ENCODE measurements at regions not wholly inside any gene's neighbourhood (a gene's known extent, or its start where the extent isn't known, plus 50 kb on each side); places are given as distances from the start of the nearest gene placed in this dataset.
A peak's percentile ranks its signal among the peaks of the same experiment; 100 is the strongest.

DNA sequence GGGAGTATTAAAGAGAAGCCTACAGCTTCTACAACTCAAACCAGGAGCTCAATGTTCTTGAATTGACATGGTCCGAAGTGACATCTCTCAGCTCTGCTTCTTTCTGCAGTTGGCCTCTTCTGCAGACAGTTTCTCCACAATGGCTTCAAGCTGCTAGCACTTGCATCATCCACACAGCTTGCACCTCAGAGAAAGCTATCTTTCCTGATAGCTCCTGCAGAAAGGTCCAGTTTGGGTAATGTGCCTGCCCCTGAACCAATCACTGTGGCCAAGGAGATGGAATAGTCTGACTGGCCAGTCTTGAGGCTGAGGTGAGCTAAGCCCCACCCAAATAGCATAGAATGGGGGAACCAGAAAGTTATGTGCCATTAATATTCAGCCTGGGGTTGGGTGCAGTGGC lies 95.8 kb upstream of the ABCA1 start:
- no peak for DNase-seq

DNA sequence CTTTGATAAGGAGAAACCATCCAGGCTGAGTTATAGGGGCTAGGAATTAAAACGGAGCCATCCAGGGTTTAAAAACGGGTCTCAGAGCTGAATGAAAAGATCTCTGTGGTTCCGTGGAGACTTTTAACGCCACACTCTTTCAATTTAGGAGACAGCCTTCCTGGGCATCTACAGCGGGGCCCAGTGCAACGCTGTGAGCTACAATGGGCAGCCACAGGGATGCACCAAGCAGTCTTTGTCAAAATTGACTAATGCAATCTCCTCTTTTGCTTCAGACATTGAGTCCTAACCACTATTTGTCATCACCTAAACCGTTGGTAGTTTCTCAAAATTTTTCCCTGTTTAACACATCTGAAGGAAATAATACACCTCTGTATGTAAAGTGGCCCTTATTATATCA lies 96.6 kb upstream of the ABCA1 start:
- DNase-seq = no peak

DNA sequence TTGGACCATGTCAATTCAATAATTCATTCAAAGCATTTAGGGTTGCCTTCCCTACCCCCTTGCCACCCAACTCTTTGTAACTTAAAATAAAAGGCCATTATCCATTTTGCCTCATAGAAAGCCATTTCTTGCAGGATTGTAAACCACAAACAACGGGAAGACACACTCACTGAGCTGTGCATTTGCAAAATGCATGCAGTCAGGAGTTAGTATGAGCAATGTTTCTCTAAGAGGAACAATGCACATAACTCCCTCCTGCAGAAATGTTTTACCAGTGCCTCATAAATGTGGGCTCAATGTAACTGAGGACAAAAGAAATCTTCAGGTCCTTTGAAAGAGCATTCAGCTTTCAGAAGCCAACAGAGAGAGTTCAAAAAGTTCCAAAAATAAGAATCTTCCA lies 98.5 kb upstream of the ABCA1 start:
- peak; percentile 69 for DNase-seq

DNA sequence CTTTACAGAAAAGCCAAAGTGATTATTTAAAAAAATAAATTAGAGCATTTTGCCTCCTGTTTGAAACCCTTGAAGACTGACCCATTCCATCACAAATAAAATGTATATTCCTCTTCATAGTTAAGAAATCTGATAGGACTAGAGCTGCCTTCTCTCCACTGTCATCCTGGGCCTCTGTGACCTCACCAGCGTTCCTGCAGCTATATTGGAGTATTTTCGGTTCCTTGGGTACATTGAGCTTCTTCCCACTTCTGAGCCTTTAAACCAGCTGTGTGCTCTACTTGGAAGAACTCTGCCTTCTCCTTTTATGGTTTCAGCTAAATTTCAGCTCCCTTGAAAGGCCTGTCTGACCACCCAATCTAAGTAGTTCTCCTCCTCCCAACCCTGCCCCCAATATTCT lies 99.1 kb upstream of the ABCA1 start:
- peak; percentile 23 for DNase-seq

DNA sequence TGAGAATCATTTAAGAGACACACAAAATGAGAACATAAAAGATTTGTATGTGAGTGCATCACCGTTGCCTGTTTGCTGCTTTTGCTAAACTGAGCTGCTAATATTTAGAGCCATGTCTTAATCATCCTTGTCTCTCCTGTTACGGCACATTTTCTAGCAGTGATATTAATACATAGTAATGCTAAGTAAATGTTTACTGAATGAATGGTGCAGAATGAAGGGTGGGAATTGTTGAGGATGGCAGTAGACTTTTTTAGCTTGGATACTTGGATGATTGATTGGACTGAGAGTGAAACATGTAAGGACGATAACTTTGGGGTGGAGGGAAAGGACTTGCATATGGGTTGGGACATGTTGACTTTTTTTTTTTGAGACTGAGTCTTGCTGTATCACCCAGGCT lies 102.3 kb upstream of the ABCA1 start:
- no peak for DNase-seq

DNA sequence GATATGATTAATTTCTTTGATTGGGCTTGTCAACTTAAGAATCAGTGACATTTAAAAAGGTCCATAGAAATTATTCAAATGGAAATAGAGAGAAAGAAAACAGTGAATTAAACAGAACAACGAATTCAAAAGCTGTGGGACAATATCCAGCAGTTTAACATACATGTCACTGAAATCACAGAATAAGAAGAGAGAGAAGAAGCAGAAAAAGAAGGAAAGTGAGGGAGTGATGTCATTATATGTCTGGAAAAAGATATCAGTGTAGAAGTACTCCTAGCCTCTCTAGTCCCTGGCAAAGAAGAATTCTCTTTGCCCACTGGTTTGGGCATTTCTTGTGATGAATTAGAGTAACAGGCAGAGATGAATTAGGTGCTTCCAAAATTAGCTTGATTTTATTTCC lies 109.2 kb upstream of the ABCA1 start:
- DNase-seq = no peak

DNA sequence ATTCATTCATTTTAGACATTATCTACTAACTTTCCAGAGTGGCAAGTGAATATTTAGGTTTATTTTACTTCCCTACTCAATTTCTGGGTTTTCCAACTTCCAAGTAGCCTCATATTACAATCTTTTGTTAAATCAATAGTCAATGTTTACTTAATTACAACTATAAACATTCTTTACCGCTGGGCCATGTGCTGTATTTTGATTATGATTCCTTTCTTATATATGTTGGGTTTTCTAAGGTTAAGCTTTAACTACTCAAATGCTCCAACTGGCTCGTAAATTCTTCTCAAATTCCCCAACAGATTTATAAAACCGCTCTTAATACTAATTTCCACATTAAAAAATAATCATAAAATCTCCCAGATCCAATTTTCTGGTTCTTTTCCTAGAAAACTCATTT lies 110.1 kb upstream of the ABCA1 start:
- no peak for DNase-seq

DNA sequence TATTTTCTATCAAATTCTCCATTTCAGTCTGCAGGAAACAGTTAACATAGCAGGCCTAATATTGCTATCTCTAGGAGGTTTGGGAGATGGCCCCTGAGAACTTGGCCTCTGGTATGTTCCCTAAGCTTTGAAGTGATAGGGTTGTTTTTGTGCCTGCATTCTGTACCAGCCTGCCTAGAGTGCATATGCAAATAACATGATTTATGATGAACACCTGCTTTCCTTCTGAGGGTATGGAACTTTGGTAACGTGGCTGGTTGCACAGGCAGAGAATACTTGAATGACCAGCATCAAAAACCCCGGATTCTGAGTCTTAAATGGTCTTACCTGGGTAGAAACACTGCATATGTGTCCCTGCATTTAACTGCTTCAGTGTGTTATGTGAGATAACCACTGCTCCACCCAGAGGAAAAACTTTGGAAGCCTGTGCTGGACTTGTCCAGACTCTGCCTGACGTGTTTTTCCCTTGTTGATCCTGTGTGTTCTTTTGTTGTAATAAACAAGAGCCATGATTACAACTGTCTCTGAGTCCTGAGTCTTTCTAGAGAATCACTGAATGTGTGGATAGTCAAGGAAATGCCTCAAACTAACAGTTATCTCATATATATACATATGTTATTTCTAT lies 111.3 kb upstream of the ABCA1 start:
- DNase-seq = no peak

DNA sequence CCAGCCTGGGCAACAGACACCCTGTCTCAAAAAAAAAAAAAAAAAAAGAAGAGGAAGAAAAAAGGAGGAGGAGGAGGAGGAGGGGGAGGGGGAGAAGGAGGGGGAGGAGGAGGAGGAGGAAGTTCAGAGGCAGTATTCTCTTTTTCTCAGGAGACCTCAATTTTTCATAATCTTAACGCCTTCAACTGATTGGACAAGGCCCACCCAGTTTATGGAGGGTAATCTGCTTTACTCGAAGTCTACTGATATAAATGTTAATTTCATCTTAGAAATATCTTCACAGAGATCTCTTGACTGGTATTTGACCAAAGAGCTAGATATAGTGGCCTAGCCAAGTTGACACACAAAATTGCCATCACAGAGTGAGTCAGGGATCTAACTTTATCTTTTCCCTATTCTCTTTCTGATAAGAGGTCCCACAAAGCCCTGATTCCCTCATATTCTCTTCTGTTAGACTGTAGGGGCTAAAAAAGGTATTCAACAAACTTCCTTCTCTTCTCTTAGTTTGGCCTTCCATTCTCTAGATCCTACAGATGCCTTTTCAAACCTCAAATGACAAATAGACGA lies 115.5 kb upstream of the ABCA1 start:
- no peak for DNase-seq

DNA sequence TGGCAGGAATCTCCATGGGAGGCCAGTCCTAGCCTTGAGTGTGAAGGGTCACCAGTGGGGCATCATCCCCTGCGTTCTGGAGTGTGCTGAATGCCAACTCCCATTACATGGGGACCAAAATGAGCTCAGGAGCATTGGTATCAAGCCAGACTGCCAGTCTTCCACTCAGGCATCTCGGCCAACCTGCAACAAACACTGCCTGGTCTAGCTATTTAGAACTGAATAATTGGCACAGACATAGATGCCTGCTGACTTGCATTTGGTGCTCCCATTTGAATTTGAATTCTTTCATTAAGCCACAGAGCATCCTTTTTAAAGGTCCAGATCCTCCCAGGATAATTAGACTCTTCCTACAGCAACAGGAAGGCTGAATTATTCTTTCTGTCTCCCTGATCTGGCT lies 116.6 kb upstream of the ABCA1 start:
- no peak for DNase-seq

DNA sequence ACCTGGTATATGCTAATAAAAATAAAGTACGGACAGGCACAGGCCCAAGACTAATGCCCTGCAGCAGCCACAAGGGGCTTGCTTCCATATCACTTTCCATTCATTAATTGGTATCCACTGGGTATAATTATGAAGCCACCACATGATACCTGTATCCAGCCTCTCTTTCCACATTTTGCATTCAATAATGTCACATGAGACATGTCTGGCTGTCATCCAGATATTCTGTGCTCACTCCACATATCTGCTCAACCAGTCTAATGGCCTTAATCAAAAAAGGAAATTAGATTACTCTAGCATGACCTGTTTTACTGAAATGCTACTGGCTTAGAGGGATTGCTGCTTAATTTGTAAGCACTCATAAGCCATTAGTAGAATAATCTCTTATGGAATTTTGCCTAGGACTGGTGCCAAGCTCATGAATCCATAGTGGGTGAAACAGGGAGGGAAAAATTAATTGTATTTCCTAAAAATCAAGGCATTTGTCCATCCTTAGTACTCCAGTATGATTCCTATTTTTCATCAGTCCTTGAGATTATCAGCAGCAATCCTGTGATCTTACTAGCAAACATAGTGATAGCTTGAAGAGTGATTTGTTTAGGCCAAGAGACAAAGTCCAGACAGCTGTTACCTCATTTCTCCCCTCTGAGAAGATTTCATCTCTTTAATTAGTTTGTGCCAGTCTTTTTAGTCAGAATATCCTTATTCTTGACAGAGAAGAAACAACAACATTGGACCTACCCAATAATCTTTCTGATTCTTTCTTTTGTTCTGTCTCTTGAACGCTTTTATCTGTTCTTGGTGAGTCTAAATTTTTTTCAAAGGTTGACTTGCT lies 119.2 kb upstream of the ABCA1 start:
- no peak for DNase-seq

DNA sequence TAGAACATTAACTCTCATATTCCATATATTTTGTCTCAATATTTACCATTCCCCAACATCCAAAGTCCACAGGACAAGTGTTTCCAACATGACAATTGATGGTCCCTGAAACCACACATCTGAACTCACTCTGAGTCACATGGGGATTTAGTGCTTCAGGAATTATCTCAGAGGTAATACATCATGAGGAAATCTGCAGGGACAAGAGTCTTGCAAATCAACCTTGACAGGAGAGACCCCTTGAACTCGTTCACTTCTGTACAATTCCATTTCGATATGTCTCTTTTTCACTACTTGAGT lies 119.7 kb upstream of the ABCA1 start:
- DNase-seq = no peak

DNA sequence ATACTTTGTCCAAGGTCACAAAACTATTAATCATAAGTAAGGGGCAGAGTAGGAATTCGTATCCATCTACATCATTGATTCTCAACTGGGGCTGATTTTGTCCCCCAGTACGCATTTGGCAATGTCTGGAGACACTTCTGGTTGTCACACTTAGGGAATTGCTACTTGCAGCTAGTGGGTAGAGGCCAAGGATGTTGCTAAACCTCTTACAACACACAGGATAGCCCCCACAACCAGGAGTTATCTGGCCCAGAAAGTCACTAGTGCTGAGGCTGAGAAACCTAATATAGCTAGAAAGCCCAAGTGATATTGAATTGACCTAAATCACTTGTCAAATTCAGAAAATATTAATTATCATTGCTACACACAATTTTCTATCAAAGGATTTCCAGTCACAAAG lies 120.4 kb upstream of the ABCA1 start:
- DNase-seq = no peak

DNA sequence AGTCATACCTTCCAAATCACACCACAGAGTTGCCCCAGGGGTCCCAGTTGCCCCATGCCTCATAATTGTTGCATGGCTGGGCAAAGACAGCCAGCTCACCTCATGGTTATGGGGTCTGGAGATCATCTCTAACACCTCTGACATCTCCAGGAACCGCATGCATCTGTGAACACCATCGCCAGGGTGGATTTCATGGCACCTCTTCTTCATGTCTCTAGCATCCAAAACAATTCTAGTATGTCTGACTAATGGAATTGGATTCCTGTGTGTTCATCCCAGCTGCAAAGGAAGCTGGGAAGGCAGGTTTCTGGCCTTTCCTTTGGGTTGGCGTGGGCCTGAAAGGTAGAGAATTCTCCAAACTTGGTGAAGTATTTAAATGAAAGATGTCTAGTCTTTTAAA lies 122.3 kb upstream of the ABCA1 start:
- no peak for DNase-seq

DNA sequence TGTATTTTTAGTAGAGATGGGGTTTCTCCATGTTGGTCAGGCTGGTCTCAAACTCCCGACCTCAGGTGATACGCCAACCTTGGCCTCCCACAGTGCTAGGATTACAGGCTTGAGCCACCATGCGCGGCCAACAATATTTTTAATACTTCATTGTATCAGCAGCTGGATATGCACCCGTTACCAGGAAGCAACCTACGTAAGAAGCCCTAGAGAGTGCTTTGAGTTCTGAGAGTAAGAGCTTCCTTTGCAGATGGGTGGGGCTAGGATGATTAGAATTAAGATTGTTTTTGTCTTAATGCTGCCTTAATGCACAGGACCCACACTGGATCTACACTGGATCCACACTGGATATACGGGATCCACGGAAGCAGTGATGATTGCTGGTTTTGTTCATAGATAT lies 123.9 kb upstream of the ABCA1 start:
- DNase-seq = no peak

DNA sequence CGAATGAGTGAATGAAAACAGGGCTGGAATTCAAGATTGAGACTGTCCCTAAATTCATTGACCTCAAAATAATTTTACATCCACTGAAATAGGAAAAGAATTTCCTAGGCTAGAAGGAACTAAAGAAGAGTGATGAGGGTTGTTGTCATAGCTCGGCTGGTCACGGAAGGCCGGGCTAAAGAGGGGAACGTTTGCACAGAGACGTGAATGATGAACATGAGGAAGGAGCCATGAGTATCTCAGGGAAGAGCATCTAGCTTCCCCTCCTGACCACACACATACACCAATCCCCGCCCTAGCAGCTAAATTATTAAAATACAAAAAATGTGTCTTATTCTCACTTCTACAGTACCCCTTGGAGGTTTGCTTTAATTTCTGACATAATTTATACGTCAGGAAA lies 124.4 kb upstream of the ABCA1 start:
- peak; percentile 83 for DNase-seq

DNA sequence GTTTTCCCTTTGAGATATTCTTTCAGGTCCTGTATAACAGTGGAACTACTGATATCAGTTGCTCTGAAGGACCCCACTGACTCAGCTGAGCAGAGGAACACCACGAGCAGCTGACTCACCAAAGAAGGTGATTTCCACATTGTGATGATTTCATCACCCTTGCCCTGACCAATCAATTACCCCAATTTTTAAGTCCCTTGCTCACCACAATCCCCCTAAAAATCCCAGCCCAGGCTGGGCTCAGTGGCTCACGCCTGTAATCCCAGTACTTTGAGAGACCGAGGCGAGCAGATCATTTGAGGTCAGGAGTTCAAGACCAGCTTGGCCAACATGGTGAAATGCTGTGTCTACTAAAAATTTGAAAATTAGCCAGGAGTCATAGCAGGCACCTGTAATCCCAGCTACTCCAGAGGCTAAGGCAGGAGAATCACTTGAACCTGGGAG lies 125.3 kb upstream of the ABCA1 start:
- DNase-seq = peak; percentile 96

DNA sequence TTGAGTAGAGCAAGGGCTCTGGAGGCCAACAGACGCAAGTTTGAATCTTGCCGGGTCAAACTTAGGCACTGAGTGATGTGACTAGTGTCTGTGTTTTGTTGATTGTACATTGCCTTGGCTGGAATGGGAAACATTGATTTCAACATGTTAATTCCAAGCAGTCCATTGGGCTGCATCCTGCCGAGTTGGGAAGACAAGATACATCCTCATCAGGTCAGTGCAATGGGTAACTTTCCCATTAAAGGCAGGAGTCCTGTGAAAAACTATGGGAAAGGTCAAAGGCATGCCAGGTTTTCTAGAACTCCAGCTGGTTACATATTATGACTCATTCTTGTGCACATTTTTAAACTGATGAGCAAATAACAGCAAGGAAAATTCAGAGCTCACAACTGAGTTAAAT lies 126.5 kb upstream of the ABCA1 start:
- peak; percentile 58 for DNase-seq

DNA sequence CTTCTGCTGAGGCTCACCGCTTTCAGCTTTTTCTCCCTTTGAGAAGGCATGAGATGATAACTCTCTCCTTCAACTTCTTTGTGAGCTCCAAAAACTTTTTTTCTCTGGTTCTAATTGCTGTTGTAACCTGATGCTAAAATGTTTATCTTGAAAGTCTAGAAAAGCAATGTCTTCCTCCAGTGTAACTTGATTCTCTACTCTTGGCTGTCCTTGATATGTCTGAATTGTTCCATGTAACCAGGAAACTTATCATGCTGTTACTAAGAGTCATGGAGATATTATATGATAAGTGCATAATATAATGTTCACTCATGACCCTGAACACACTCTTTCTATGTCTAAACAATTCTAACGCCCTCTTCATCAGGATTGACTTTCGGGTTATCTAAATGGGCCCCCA lies 128.0 kb upstream of the ABCA1 start:
- no peak for DNase-seq

DNA sequence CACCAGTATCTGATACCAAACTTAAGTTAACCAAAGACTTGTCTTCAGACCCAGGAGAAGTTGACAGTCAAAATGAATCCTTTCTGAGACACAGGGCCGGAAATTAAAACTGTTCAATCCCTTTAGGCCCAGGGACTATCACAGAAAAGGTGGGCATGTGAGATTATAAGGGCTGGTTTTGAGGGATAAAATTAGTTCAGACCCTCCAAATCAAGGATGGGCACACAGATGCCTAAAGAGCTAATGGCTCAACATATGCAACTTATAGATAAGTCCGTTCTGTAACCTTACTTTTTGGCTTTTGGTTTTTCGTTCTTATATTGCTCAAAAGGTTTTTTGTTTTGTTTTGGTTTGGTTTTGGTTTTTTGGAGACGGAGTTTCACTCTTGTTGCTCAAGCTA lies 129.6 kb upstream of the ABCA1 start:
- DNase-seq = no peak

DNA sequence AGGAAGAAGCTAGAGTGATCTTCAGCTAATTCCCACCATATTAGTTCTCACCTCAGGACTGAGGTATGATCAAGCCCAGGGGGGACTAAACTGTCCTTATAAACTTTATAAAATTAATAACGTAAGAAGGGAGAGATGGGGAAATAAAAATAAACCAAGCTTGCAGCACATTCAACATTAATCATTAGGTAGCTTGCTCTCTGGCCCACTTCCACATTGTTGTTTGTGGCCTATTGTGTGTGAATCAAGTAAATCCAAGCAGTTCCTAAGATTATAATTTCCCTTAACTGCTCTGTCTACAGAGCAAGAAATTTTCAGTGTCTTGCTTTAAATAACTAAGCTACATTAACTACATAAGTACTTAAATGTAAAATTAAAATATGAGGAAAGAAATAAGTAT lies 131.3 kb upstream of the ABCA1 start:
- peak; percentile 55 for DNase-seq

DNA sequence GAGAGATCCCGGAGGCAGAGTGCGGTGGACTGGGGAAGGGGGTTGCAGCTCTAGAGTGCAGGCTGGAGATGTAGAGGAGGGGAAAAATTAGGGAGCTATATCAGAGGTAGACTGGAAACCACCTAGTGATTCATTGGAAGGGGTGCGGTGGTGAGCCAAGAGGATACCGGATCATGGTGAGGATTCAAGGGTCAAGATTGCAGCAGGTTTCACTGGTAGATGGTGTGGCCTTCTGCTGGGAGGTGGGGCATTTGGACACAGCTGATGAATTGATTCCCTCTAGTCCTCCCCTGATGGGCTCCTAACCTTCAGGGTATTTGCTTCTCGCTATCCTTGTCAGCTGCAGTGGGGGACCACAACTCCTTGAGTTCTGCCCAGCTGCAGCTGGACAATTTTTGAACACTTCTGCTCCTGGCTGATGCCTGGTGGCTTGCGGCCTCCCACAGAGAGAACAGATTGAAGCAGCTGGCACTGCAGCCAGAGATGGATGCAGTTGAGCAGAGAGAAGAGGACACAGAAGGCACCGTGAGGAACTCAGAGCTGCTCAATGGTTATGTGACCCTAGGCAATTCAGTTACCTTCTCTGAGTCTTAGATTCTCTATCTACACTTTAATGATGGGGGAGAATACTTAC lies 134.4 kb upstream of the ABCA1 start:
- no peak for DNase-seq

DNA sequence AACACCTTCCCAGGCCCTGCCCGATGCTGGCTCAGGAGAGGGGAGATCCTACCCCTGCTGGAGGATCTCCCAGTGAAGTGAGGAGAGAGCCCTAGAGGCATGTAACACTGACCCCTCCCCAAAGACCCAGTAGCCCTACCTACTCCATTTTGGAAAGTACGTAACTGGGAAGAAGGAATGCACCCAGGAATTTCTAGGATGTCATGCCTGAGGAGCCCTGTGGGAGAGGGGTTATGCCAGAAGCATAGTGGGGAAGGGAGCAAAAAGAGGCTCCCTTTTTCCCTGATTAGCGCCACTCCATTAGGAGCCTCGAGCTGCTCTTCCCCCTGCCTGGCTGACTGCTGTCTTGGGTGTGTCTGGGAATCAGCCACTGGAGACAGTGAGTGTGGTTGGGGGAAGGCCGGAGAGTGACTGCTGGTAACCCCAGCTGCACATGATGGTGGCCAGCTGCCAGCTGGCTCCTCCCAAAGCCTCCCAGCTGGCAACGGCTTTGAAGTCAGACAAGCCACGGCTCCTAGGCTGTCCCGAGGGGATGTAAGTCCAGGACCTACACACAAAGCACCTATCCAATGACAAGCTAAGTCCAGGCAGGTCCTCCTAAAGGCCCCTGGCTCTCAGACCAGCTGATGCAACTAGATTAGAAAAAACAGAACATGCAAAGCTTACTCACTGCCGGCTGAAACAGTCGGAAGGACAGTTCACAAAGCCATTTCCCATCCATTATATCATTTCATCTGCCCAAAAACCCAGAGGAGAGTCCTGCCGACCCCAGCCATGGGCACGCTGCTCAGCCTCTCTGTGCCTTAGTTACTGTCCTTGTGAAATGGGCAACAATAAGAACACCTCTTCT lies 136.5 kb upstream of the ABCA1 start:
- peak; percentile 94 for DNase-seq

All from inflammatory macrophage treated with lipopolysaccharide for 4 hours (primary cell).